H1 (cell line): ENCODE measurements at regions not wholly inside any gene's neighbourhood (a gene's known extent, or its start where the extent isn't known, plus 50 kb on each side); places are given as distances from the start of the nearest gene placed in this dataset.

Source experiments
- POLR2A ChIP-seq, 2 experiments: IDR thresholded peaks; 1 replicate in 1 of 2; 2 replicates in 1 of 2; pipeline ENCODE4 v1.6.1; 2011; ENCODE audit warnings: low read depth in 2 of 2, low read length in 2 of 2, mild to moderate bottlenecking in 2 of 2; ENCODE audit errors: control extremely low read depth in 1 of 2
- RAD21 ChIP-seq, 2 experiments: IDR thresholded peaks in 1 of 2; conservative IDR thresholded peaks in 1 of 2; 2 replicates each; pipeline ENCODE4 v1.6.1; 2011; ENCODE audit warnings: low read depth in 2 of 2, low read length in 2 of 2, improper control_type of control experiment in 1 of 2, inconsistent platforms in 1 of 2, mild to moderate bottlenecking in 1 of 2, moderate library complexity in 1 of 2
- RBBP5 ChIP-seq: IDR thresholded peaks from 2 replicates; pipeline ENCODE4 v1.7.1; 2012; ENCODE audit warnings: low read depth, mild to moderate bottlenecking, inconsistent platforms, low read length, moderate library complexity, borderline replicate concordance
- TF ChIP-seq, protein P1 (sequence below), 3 experiments: IDR thresholded peaks; 1 replicate in 2 of 3; 2 replicates in 1 of 3; pipeline versions ENCODE4 v1.5.1 to v1.6.1; 2011; ENCODE audit warnings: low read length in 3 of 3, mild to moderate bottlenecking in 3 of 3, inconsistent platforms in 2 of 3, low read depth in 1 of 3, moderate library complexity in 1 of 3; ENCODE audit not compliant: insufficient read depth in 1 of 3; ENCODE audit errors: control extremely low read depth in 1 of 3

DNA sequence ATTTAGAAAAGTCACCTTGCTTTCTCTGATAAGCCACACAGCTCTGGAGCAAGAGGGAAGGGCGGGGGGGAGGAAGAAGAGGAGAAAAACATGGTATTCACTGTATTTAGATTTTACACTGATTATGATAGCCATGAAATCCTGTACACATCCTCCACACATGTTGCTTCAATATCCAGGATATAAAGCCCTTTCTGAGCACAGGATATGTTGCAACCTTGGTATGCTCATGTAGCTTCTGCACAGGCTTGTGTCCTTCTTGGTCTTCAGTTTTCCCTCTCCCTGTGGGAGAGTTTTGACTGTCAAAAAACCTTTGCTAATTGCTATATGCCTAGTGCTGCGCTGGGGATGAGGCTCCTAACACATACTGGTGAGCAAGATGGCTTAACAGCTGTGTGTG is 61.9 kb upstream of the DAPP1 start:
- TF ChIP-seq, protein P1, sequence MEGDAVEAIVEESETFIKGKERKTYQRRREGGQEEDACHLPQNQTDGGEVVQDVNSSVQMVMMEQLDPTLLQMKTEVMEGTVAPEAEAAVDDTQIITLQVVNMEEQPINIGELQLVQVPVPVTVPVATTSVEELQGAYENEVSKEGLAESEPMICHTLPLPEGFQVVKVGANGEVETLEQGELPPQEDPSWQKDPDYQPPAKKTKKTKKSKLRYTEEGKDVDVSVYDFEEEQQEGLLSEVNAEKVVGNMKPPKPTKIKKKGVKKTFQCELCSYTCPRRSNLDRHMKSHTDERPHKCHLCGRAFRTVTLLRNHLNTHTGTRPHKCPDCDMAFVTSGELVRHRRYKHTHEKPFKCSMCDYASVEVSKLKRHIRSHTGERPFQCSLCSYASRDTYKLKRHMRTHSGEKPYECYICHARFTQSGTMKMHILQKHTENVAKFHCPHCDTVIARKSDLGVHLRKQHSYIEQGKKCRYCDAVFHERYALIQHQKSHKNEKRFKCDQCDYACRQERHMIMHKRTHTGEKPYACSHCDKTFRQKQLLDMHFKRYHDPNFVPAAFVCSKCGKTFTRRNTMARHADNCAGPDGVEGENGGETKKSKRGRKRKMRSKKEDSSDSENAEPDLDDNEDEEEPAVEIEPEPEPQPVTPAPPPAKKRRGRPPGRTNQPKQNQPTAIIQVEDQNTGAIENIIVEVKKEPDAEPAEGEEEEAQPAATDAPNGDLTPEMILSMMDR (IDR thresholded peaks at IDR 0.05; ENCODE audit: control extremely low read depth in 1 of 3, insufficient read depth in 1 of 3, low read depth in 1 of 3, low read length in 3 of 3), result no peak
- TF ChIP-seq RAD21 (IDR thresholded peaks at IDR 0.05 in 1 of 2, conservative IDR thresholded peaks at IDR 0.05 in 1 of 2; ENCODE audit: low read depth in 2 of 2, low read length in 2 of 2) (no peak), RBBP5 (no peak), POLR2A (IDR thresholded peaks at IDR 0.05; ENCODE audit: control extremely low read depth in 1 of 2, low read depth in 2 of 2, low read length in 2 of 2) (no peak)
